Cardiac fibroblast (primary cell): ENCODE measurements at regions not wholly inside any gene's neighbourhood (a gene's known extent, or its start where the extent isn't known, plus 50 kb on each side); places are given as distances from the start of the nearest gene placed in this dataset.
A peak's percentile ranks its signal among the peaks of the same experiment; 100 is the strongest.

ENCODE experiments used
- DNase-seq, 2 donors: peaks; one replicate each; pipeline versions ENCODE4 v3.0.0 to v3.0.0-alpha.2; 2010; ENCODE audit warnings: low read depth in 2 of 2
- H3K4me3 ChIP-seq, 2 donors: replicated peaks in 1 of 2; 1 replicate in 1 of 2; 2 replicates in 1 of 2; pipeline ENCODE4 v1.5.1; 2011; ENCODE audit warnings: low read depth in 2 of 2, low read length in 2 of 2, mild to moderate bottlenecking in 2 of 2, moderate library complexity in 1 of 2
- CTCF ChIP-seq: IDR thresholded peaks from one replicate; pipeline ENCODE4 v1.5.1; 2011; ENCODE audit warnings: low read depth, mild to moderate bottlenecking, low read length, inconsistent platforms

- H3K4me3 ChIP-seq, result no peak overlapping the region
- no peak for DNase-seq
- no peak for TF ChIP-seq CTCF
Observed at GRCh38 chr4:26806331-26806730, 54.3 kb upstream of the STIM2 start.

GRCh38 chr4:26807330-26807729 lies 53.3 kb upstream of the STIM2 start:
- H3K4me3 ChIP-seq, result no peak overlapping the region
- no peak for TF ChIP-seq CTCF
- peak in 1 of 2 donors; percentile 24 for DNase-seq

- no peak for DNase-seq
- no peak overlapping the region for H3K4me3 ChIP-seq
- no peak for TF ChIP-seq CTCF
Observed at GRCh38 chr4:26809811-26810210, 50.8 kb upstream of the STIM2 start.
